ENCODE measurements at regions not wholly inside any gene's neighbourhood (a gene's known extent, or its start where the extent isn't known, plus 50 kb on each side); places are given as distances from the start of the nearest gene placed in this dataset.

DNA sequence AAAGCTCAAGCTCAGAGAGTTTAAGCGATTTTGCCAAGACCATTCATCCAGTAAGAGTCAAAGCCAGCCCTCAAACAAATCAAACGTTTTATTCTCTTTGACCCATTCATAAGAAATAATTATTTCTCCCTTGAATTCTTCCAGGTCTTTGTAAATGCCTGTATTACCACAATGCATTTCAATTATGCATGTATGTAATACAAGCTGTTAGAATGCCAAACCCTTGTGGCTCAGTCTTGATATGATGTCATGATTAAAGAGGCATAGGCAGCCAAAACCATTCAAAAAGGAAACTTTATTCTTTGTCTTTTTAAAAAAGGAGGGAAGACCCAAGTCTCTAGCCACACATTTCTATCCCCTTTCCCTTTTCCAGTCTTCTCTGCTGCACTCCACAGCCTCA is 56.5 kb upstream of the PGM2 start:
- TF ChIP-seq EZH2 (IDR thresholded peaks at IDR 0.05; ENCODE audit: insufficient read depth, poor library complexity, severe bottlenecking) (no peak), EZH2phosphoT487 (IDR thresholded peaks at IDR 0.05; ENCODE audit: insufficient read depth, low read depth) (no peak)
